ENCODE measurements at regions not wholly inside any gene's neighbourhood (a gene's known extent, or its start where the extent isn't known, plus 50 kb on each side); places are given as distances from the start of the nearest gene placed in this dataset.

DNA sequence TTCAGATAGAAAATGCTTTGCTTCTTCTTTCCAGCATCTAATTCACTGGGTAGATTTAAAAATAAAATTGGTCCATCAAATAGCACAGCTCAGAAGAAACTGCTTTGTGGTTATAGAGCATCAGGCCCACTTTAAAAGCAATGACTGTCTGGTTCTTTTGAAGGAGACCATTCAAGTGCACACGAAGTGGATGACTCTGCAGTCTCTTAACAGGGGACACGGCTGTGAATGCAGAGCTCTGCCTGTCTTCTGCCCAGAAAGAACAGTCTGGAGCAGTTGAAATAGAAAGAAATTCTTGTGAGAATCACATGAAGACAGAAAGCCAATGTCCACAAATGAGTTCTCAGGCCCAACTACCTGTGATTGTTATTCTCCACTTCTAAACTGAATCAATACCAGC, 138.7 kb upstream of the PLEKHA5 start:
- no peak overlapping the region for H3K4me3 ChIP-seq (ENCODE audit: low read length)
- H3K27ac ChIP-seq (ENCODE audit: low read depth, low read length) = no peak overlapping the region
- H3K36me3 ChIP-seq (ENCODE audit: control insufficient read depth, insufficient read depth, low read length) = no peaks in the 10 kb centered on the region
- no peaks in the 10 kb centered on the region for H3K27me3 ChIP-seq (ENCODE audit: control insufficient read depth, insufficient read depth, low read length)
- no peaks in the 10 kb centered on the region for H3K4me1 ChIP-seq (ENCODE audit: control insufficient read depth, insufficient read depth, low read length)
- no peak overlapping the region for H3K9ac ChIP-seq (ENCODE audit: low read length)

DNA sequence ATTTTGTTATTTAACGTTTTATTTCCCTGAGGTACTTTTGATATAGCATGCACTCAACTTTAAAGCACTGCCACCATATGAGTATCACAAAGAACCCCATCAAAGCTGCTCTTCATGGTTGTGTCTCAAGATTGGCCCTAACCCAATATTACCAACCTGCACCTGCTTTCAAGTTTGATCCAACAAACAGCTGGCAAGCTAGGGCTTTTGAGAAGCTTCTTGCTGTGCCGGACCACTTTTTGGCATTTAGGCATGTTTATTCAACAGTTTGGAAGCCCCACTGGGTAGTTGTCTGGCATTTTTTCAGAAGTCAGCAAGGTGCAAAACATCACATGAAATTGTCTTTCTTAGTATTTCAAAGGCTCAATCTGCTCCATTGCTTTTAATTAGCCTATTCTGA, 137.2 kb upstream of the PLEKHA5 start:
- H3K4me1 ChIP-seq (ENCODE audit: control insufficient read depth, insufficient read depth, low read length) = no peaks in the 10 kb centered on the region
- H3K4me3 ChIP-seq (ENCODE audit: low read length) = no peak overlapping the region
- no peaks in the 10 kb centered on the region for H3K36me3 ChIP-seq (ENCODE audit: control insufficient read depth, insufficient read depth, low read length)

DNA sequence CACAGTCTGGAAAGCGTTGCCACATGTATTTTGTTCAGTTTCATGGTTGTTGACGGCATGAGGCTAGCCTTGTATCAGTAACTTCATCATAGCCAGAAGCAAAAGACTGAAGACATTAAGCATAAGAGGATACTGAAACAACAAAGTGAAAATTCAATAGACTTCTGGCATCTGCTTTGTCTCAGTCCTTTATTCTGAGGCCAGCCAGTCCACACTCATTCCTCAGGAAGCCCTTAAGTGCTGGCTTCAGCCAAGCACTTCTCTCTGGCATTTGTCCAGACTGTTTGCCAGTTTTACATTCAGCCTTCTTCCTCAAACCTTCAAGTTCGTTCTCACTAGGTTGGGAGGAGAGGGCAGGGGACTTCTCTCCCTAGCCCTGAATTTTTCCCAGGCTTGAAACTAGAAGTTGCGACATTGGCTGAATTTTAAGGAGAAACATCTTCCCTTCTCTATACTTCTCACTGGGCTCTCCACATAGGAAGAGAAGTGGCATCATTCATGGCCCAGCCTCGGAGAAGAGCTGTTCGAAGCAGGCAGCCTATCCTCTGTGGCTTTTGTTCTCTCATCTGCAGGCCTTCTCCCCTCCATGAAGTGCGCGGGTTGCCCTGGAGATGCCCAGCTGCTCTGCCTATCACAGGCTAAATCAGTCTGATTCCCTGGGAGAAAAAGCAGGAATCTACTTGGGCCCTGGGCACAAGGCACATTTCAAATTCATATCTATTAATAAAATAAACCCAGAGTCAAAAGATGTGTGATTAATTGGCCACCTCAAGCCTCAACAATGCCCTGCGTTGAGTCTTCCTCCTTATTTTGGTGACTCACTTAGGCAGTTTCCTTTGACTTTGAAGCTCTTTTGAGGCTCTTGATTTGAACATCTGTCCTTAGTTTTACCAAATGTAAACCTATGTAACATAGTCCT, 130.9 kb upstream of the PLEKHA5 start:
- H3K4me1 ChIP-seq (ENCODE audit: control insufficient read depth, insufficient read depth, low read length) = no peaks in the 10 kb centered on the region
- no peaks in the 10 kb centered on the region for H3K27me3 ChIP-seq (ENCODE audit: control insufficient read depth, insufficient read depth, low read length)
- no peak overlapping the region for H3K4me3 ChIP-seq (ENCODE audit: low read length)
- H3K27ac ChIP-seq (ENCODE audit: low read depth, low read length) = no peak overlapping the region
- H3K9ac ChIP-seq (ENCODE audit: low read length) = no peak overlapping the region
- H3K36me3 ChIP-seq (ENCODE audit: control insufficient read depth, insufficient read depth, low read length) = no peaks in the 10 kb centered on the region

More for the DNA sequence above, 137.2 kb upstream of the PLEKHA5 start:
- no peak overlapping the region for H3K9ac ChIP-seq (ENCODE audit: low read length)
- H3K27ac ChIP-seq (ENCODE audit: low read depth, low read length) = no peak overlapping the region
- H3K27me3 ChIP-seq (ENCODE audit: control insufficient read depth, insufficient read depth, low read length) = no peaks in the 10 kb centered on the region

DNA sequence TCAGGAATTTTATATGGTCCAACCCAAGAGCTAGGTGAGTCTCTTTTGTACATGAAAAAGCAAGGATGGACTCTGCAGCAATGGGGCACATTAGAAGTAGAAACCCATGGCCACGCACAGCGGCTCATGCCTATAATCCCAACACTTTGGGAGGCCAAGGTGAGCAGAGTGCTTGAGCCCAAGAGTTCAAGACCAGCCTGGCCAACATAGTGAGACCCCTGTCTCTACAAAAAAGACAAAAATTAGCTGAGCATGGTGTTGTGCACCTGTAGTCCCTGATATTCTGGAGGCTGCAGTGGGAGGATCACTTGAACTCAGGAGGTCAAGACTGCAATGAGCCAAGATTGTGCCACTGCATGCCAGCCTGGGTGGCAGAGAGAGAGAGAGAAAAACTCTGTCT, 128.7 kb upstream of the PLEKHA5 start:
- H3K4me1 ChIP-seq (ENCODE audit: control insufficient read depth, insufficient read depth, low read length) = no peaks in the 10 kb centered on the region
- no peaks in the 10 kb centered on the region for H3K27me3 ChIP-seq (ENCODE audit: control insufficient read depth, insufficient read depth, low read length)
- H3K9ac ChIP-seq (ENCODE audit: low read length) = no peak overlapping the region
- H3K27ac ChIP-seq (ENCODE audit: low read depth, low read length) = no peak overlapping the region
- H3K36me3 ChIP-seq (ENCODE audit: control insufficient read depth, insufficient read depth, low read length) = no peaks in the 10 kb centered on the region
- H3K4me3 ChIP-seq (ENCODE audit: low read length) = no peak overlapping the region

DNA sequence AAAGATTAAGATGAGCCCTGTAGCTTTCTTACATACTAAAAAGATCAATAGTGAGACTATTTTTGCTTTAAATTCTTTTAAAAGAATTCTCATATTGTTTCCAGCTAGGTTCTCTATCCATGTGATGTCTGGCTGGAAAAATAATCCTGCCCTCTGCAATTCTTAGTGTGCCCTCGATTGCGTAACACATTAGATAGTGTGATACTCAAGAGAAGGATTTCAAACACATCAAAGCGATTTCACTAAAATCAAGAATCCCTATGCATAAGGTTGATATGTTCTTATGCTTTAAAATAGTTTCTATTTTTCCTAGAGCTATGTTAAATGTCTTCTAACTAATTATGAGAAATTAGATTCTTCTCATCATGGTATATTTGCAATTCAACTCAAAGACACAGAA, 127.3 kb upstream of the PLEKHA5 start:
- Histone ChIP-seq H3K27me3 (ENCODE audit: control insufficient read depth, insufficient read depth, low read length) (no peaks in the 10 kb centered on the region), H3K27ac (ENCODE audit: low read depth, low read length) (no peak overlapping the region), H3K4me3 (ENCODE audit: low read length) (no peak overlapping the region), H3K4me1 (ENCODE audit: control insufficient read depth, insufficient read depth, low read length) (no peaks in the 10 kb centered on the region), H3K9ac (ENCODE audit: low read length) (no peak overlapping the region), H3K36me3 (ENCODE audit: control insufficient read depth, insufficient read depth, low read length) (no peaks in the 10 kb centered on the region)

- Histone ChIP-seq H3K4me3 (ENCODE audit: low read length) (no peak overlapping the region), H3K27ac (ENCODE audit: low read depth, low read length) (no peak overlapping the region), H3K9ac (ENCODE audit: low read length) (no peak overlapping the region), H3K4me1 (ENCODE audit: control insufficient read depth, insufficient read depth, low read length) (no peaks in the 10 kb centered on the region), H3K27me3 (ENCODE audit: control insufficient read depth, insufficient read depth, low read length) (no peaks in the 10 kb centered on the region), H3K36me3 (ENCODE audit: control insufficient read depth, insufficient read depth, low read length) (no peaks in the 10 kb centered on the region)
Measured at GRCh38 chr12:19003141-19003540, 126.4 kb upstream of the PLEKHA5 start.

DNA sequence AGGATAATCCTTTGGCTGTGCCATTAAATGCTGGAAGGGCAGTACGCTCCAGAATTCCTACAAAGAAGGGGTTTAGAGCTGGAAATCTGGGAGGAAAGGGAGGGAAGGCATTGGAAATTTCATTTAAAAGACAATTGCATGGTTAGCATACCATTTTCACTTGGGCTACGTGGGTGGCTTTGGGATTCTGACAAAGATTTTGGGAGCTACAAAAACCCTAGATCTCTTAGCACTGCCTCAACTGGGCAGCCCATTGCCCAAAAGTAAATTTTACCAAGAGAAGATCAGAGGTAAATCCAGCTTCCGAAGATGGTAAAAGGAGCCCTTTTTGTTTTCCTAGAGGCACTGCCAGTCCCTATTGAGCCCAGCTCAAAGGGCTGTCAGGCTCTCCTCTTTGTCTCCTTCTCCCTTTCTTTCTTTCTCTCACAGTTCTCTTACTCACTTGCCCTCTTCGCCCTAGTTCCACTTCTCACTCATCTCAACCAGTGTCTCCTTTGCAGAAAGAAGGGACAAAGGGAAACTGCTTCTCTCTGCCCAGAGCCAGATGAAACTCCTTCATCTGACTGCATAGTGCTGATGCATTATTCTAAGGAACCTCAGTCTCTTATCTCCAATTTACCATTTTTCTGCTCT, 125.4 kb upstream of the PLEKHA5 start:
- Histone ChIP-seq H3K36me3 (ENCODE audit: control insufficient read depth, insufficient read depth, low read length) (no peaks in the 10 kb centered on the region), H3K27ac (ENCODE audit: low read depth, low read length) (no peak overlapping the region), H3K27me3 (ENCODE audit: control insufficient read depth, insufficient read depth, low read length) (no peaks in the 10 kb centered on the region), H3K4me3 (ENCODE audit: low read length) (no peak overlapping the region), H3K4me1 (ENCODE audit: control insufficient read depth, insufficient read depth, low read length) (no peaks in the 10 kb centered on the region), H3K9ac (ENCODE audit: low read length) (no peak overlapping the region)

DNA sequence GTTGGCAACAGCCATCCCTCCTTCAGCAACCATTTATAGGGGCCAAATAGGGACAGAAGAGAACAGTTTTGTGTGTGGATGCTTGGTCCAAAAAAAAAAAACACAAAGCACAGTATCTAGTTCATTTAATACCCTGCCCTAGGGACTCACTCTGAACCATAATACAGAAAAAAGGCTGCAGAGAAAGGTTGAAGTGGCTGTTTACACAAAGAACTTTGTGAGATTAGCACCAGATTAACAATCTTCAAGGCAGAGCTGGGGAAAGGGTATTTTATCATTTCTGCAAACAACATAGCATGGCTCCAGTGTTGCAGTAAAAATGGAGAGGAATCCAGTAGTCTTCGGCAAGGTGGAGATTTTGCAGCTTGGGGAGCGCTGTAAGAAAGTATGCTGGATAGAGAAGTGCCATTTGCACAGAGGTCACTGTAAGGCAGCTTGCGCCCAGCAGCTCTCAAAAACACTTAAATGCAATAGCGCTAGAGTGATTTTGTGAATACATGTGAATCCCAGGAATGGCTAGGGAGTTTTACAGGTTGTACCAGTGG, 124.2 kb upstream of the PLEKHA5 start:
- no peak overlapping the region for H3K27ac ChIP-seq (ENCODE audit: low read depth, low read length)
- no peak overlapping the region for H3K9ac ChIP-seq (ENCODE audit: low read length)
- no peaks in the 10 kb centered on the region for H3K4me1 ChIP-seq (ENCODE audit: control insufficient read depth, insufficient read depth, low read length)
- no peaks in the 10 kb centered on the region for H3K27me3 ChIP-seq (ENCODE audit: control insufficient read depth, insufficient read depth, low read length)
- H3K36me3 ChIP-seq (ENCODE audit: control insufficient read depth, insufficient read depth, low read length) = no peaks in the 10 kb centered on the region
- no peak overlapping the region for H3K4me3 ChIP-seq (ENCODE audit: low read length)

GRCh38 chr12:19006626-19007137, 122.9 kb upstream of the PLEKHA5 start:
- H3K4me1 ChIP-seq (ENCODE audit: control insufficient read depth, insufficient read depth, low read length) = no peaks in the 10 kb centered on the region
- no peak overlapping the region for H3K4me3 ChIP-seq (ENCODE audit: low read length)
- H3K27ac ChIP-seq (ENCODE audit: low read depth, low read length) = no peak overlapping the region
- H3K9ac ChIP-seq (ENCODE audit: low read length) = no peak overlapping the region
- H3K27me3 ChIP-seq (ENCODE audit: control insufficient read depth, insufficient read depth, low read length) = no peaks in the 10 kb centered on the region
- H3K36me3 ChIP-seq (ENCODE audit: control insufficient read depth, insufficient read depth, low read length) = no peaks in the 10 kb centered on the region

DNA sequence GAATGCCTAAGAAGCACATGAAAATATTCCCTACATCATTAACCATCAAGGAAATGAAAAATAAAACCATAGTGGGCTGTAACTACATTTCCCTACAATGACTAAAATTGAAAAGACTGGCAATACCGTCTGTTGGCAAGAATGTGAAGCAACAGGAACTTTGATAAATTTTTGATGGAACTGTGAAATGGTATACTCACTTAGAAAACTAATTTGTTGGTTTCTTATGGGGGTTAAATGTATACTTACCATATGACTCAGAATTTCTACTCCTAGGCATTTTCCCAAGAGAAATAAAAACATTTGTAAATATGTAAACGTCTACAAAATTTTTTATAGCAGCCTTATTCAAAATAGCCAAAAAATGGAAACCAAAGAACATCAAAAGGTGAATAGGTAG, 121.4 kb upstream of the PLEKHA5 start:
- Histone ChIP-seq H3K27me3 (ENCODE audit: control insufficient read depth, insufficient read depth, low read length) (no peaks in the 10 kb centered on the region), H3K36me3 (ENCODE audit: control insufficient read depth, insufficient read depth, low read length) (no peaks in the 10 kb centered on the region), H3K9ac (ENCODE audit: low read length) (no peak overlapping the region), H3K27ac (ENCODE audit: low read depth, low read length) (no peak overlapping the region), H3K4me1 (ENCODE audit: control insufficient read depth, insufficient read depth, low read length) (no peaks in the 10 kb centered on the region), H3K4me3 (ENCODE audit: low read length) (no peak overlapping the region)

- Histone ChIP-seq H3K4me3 (ENCODE audit: low read length) (no peak overlapping the region), H3K9ac (ENCODE audit: low read length) (no peak overlapping the region), H3K27ac (ENCODE audit: low read depth, low read length) (no peak overlapping the region), H3K36me3 (ENCODE audit: control insufficient read depth, insufficient read depth, low read length) (no peaks in the 10 kb centered on the region), H3K4me1 (ENCODE audit: control insufficient read depth, insufficient read depth, low read length) (no peaks in the 10 kb centered on the region), H3K27me3 (ENCODE audit: control insufficient read depth, insufficient read depth, low read length) (no peaks in the 10 kb centered on the region)
Measured at GRCh38 chr12:19010087-19010486, 119.4 kb upstream of the PLEKHA5 start.

GRCh38 chr12:19010726-19011125, 118.8 kb upstream of the PLEKHA5 start:
- H3K4me3 ChIP-seq (ENCODE audit: low read length) = no peak overlapping the region
- H3K27ac ChIP-seq (ENCODE audit: low read depth, low read length) = no peak overlapping the region

More at GRCh38 chr12:19010726-19011125, 118.8 kb upstream of the PLEKHA5 start:
- Histone ChIP-seq H3K9ac (ENCODE audit: low read length) (no peak overlapping the region), H3K27me3 (ENCODE audit: control insufficient read depth, insufficient read depth, low read length) (no peaks in the 10 kb centered on the region), H3K4me1 (ENCODE audit: control insufficient read depth, insufficient read depth, low read length) (no peaks in the 10 kb centered on the region), H3K36me3 (ENCODE audit: control insufficient read depth, insufficient read depth, low read length) (no peaks in the 10 kb centered on the region)
